GM18858 (cell line): ENCODE measurements at regions not wholly inside any gene's neighbourhood (a gene's known extent, or its start where the extent isn't known, plus 50 kb on each side); places are given as distances from the start of the nearest gene placed in this dataset.
"Not testable (repeated sequence)": the region's sequence is repeated elsewhere in the genome, so short reads cannot be mapped to it uniquely, and the experiment has no call there.

ENCODE experiments used
- ATAC-seq: cut with Tn5 transposase; IDR thresholded peaks from one replicate; pipeline ENCODE4 v1.9.1; 2021; ENCODE audit not compliant: unreplicated experiment

- ATAC-seq, result no peak
Measured at GRCh38 chr21:28063241-28064216, 929.1 kb downstream of the LTN1 start.

GRCh38 chr21:28052956-28053355, 939.7 kb downstream of the LTN1 start:
- ATAC-seq, result not testable (repeated sequence)

- not testable (repeated sequence) for ATAC-seq
Measured at GRCh38 chr21:28051649-28052048, 941.0 kb downstream of the LTN1 start.

GRCh38 chr21:28035692-28036091, 957.0 kb downstream of the LTN1 start:
- not testable (repeated sequence) for ATAC-seq

- not testable (repeated sequence) for ATAC-seq
Measured at GRCh38 chr21:28034916-28035315, 957.8 kb downstream of the LTN1 start.

GRCh38 chr21:28034334-28034733, 958.3 kb downstream of the LTN1 start:
- not testable (repeated sequence) for ATAC-seq

GRCh38 chr21:28032652-28033051, 960.0 kb downstream of the LTN1 start:
- ATAC-seq, result not testable (repeated sequence)

GRCh38 chr21:28031066-28031465, 961.6 kb downstream of the LTN1 start:
- ATAC-seq, result not testable (repeated sequence)

- no peak for ATAC-seq
Measured at GRCh38 chr21:28025111-28025510, 967.6 kb downstream of the LTN1 start.

GRCh38 chr21:28018741-28019669, 973.7 kb downstream of the LTN1 start:
- peak; percentile 58 for ATAC-seq

- no peak for ATAC-seq
Measured at GRCh38 chr21:28018213-28018612, 974.5 kb downstream of the LTN1 start.

GRCh38 chr21:28016571-28016970, 976.1 kb downstream of the LTN1 start:
- no peak for ATAC-seq

GRCh38 chr21:28013123-28013522, 979.6 kb downstream of the LTN1 start:
- ATAC-seq, result not testable (repeated sequence)

GRCh38 chr21:28011970-28012369, 980.7 kb downstream of the LTN1 start:
- ATAC-seq, result not testable (repeated sequence)

GRCh38 chr21:28008245-28008644, 984.4 kb downstream of the LTN1 start:
- not testable (repeated sequence) for ATAC-seq

GRCh38 chr21:28003627-28004026, 989.0 kb downstream of the LTN1 start:
- ATAC-seq, result not testable (repeated sequence)

GRCh38 chr21:27996906-27997305, 995.8 kb downstream of the LTN1 start:
- ATAC-seq, result not testable (repeated sequence)

- not testable (repeated sequence) for ATAC-seq
Measured at GRCh38 chr21:27984663-27985325, 1007.9 kb downstream of the LTN1 start.

GRCh38 chr21:27979446-27979845, 1012.6 kb upstream of the ADAMTS5 start:
- not testable (repeated sequence) for ATAC-seq

- ATAC-seq, result no peak
Measured at GRCh38 chr21:27975514-27975913, 1008.6 kb upstream of the ADAMTS5 start.

- not testable (repeated sequence) for ATAC-seq
Measured at GRCh38 chr21:27974152-27974551, 1007.3 kb upstream of the ADAMTS5 start.
